Endodermal cell (in vitro differentiated cells): ENCODE measurements at regions not wholly inside any gene's neighbourhood (a gene's known extent, or its start where the extent isn't known, plus 50 kb on each side); places are given as distances from the start of the nearest gene placed in this dataset.

Experiments
- DNase-seq: peaks from one replicate; pipeline ENCODE4 v3.0.0-alpha.2; 2017
- H3K27ac ChIP-seq: 2 replicates; pipeline ENCODE4 v1.5.1; 2013; ENCODE audit warnings: mild to moderate bottlenecking, low read depth, low read length, moderate library complexity
- H3K27me3 ChIP-seq: 2 replicates; pipeline ENCODE4 v1.6.1; 2013; ENCODE audit warnings: mild to moderate bottlenecking, low read length, moderate library complexity; ENCODE audit not compliant: insufficient read depth, control insufficient read depth, poor library complexity, severe bottlenecking
- H3K36me3 ChIP-seq: 2 replicates; pipeline ENCODE4 v1.7.0; 2013; ENCODE audit warnings: mild to moderate bottlenecking, low read length, moderate library complexity; ENCODE audit not compliant: control insufficient read depth, insufficient read depth
- H3K4me1 ChIP-seq: one replicate; pipeline ENCODE4 v1.7.0; 2013; ENCODE audit warnings: low read length; ENCODE audit not compliant: control insufficient read depth, insufficient read depth
- H3K4me3 ChIP-seq: 2 replicates; pipeline ENCODE4 v1.5.1; 2013; ENCODE audit warnings: mild to moderate bottlenecking, low read length, moderate library complexity
- H3K9ac ChIP-seq: 2 replicates; pipeline ENCODE4 v1.6.1; 2013; ENCODE audit warnings: mild to moderate bottlenecking, low read length, moderate library complexity; ENCODE audit not compliant: poor library complexity, severe bottlenecking; ENCODE audit errors: extremely low read depth
- H3K9me3 ChIP-seq: 2 replicates; pipeline ENCODE4 v1.6.1; 2013; ENCODE audit warnings: mild to moderate bottlenecking, low read length, moderate library complexity; ENCODE audit not compliant: control insufficient read depth
- H3K27ac Mint-ChIP-seq: 2 replicates; pipeline ENCODE4 v1.8.0; 2020; ENCODE audit warnings: mixed read lengths
- H3K27me3 Mint-ChIP-seq: 2 replicates; pipeline ENCODE4 v1.8.0; 2021; ENCODE audit warnings: mild to moderate bottlenecking, mixed read lengths; ENCODE audit not compliant: insufficient read depth
- H3K36me3 Mint-ChIP-seq: 2 replicates; pipeline ENCODE4 v1.8.0; 2020; ENCODE audit warnings: low read depth, mixed read lengths
- H3K4me1 Mint-ChIP-seq: 2 replicates; pipeline ENCODE4 v1.8.0; 2020; ENCODE audit warnings: mixed read lengths
- H3K4me3 Mint-ChIP-seq: 2 replicates; pipeline ENCODE4 v1.8.0; 2020; ENCODE audit warnings: mild to moderate bottlenecking, moderate library complexity, mixed read lengths
- H3K9me3 Mint-ChIP-seq: 2 replicates; pipeline ENCODE4 v1.8.0; 2020; ENCODE audit warnings: mild to moderate bottlenecking, mixed read lengths
- WGBS, 2 experiments: methylation state at CpG; one replicate each; pipeline versions ENCODE4 v1.1.5 to v1.1.7; 2013; ENCODE audit warnings: missing lambda C conversion rate in 2 of 2, mixed read lengths in 1 of 2; ENCODE audit not compliant: insufficient coverage in 1 of 2, insufficient read length in 1 of 2; 5-methylcytosine and 5-hydroxymethylcytosine counted together
- TF ChIP-seq, protein P1 (sequence below): fragments of 200-600 bp; sonication (generic); conservative IDR thresholded peaks from 2 replicates; pipeline ENCODE4 v1.5.0; 2021; ENCODE audit warnings: antibody characterized with exemption, mild to moderate bottlenecking

DNA sequence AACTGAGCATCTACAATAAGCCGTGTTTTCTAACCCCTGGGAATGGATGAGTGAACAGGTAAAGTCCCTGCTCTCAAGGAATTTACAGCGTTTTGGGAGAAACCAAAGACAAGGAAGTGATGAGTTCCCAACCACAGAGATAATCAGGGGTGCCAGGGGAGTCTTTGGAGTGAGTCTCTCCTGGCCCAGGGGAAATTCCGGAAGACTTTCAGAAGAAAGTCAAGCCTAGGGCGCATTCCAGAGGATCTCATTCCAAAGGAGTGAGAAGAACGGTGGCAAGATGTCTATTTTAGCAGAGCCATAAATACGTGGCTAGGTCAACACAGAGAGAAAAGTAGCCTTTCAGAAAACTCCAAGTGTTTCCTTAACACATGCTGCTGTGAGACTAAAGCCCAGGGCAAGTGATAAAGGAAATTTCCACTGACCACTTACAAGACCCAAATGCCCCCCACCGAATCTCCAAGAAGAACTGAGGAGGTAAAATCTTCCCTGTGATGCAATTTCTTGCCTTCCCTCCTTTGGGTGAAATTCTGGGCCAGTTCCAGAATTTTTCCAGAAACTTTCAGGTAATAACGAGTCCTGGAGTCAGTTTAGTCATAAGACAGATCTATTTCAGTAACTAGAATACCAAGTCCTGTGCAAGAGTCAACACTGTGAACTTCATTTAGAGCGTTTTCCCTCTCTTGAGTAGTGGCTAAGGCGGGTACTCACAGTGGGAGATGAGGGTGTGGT is 437.4 kb downstream of the NR2F2 start:
- DNase-seq = no peak
- no peaks in the 10 kb centered on the region for H3K36me3 ChIP-seq
- Mint-ChIP-seq H3K36me3 (no peaks in the 10 kb centered on the region), H3K4me3 (no peak overlapping the region), H3K27me3 (peaks cover 2% of the 10 kb centered on the region), H3K27ac (no peak overlapping the region), H3K4me1 (peaks cover 49% of the 10 kb centered on the region), H3K9me3 (no peaks in the 10 kb centered on the region)
- no peak overlapping the region for H3K4me3 ChIP-seq
- H3K4me1 ChIP-seq = peaks cover 25% of the 10 kb centered on the region
- no peaks in the 10 kb centered on the region for H3K27me3 ChIP-seq
- H3K27ac ChIP-seq = no peak overlapping the region
- TF ChIP-seq, protein P1, sequence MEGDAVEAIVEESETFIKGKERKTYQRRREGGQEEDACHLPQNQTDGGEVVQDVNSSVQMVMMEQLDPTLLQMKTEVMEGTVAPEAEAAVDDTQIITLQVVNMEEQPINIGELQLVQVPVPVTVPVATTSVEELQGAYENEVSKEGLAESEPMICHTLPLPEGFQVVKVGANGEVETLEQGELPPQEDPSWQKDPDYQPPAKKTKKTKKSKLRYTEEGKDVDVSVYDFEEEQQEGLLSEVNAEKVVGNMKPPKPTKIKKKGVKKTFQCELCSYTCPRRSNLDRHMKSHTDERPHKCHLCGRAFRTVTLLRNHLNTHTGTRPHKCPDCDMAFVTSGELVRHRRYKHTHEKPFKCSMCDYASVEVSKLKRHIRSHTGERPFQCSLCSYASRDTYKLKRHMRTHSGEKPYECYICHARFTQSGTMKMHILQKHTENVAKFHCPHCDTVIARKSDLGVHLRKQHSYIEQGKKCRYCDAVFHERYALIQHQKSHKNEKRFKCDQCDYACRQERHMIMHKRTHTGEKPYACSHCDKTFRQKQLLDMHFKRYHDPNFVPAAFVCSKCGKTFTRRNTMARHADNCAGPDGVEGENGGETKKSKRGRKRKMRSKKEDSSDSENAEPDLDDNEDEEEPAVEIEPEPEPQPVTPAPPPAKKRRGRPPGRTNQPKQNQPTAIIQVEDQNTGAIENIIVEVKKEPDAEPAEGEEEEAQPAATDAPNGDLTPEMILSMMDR = no peak
- no peaks in the 10 kb centered on the region for H3K9me3 ChIP-seq
- H3K9ac ChIP-seq = no peak overlapping the region
- 90 to 93% methylated on average over 6 to 9 of the region's 10 CpGs for WGBS, 2 experiments

DNA sequence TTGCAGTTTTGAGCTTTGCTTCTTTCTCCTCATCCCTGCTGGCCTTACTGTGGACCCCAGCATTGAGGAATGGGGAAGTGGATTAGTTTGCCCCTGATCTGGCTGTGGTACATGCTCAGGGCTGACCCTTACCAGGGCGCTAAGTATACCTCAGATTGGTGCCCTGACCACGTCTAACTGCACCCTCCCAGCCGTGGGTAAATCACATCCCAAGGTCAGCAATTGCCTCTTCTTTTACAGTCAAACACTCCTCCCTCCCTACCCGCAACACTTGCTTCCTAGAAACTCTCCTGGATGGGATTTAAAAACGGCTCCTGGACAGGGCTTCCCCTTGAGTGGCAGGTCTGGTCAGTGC is 437.9 kb downstream of the NR2F2 start:
- Mint-ChIP-seq H3K27me3 (peaks cover 2% of the 10 kb centered on the region), H3K36me3 (no peaks in the 10 kb centered on the region), H3K4me3 (no peak overlapping the region), H3K4me1 (peaks cover 49% of the 10 kb centered on the region), H3K9me3 (no peaks in the 10 kb centered on the region), H3K27ac (no peak overlapping the region)
- no peaks in the 10 kb centered on the region for H3K27me3 ChIP-seq
- WGBS, 2 experiments = 79 to 81% methylated on average over 4 to 5 of the region's 5 CpGs
- H3K4me3 ChIP-seq = no peak overlapping the region
- peaks cover 24% of the 10 kb centered on the region for H3K4me1 ChIP-seq
- no peak overlapping the region for H3K9ac ChIP-seq
- H3K9me3 ChIP-seq = no peaks in the 10 kb centered on the region
- no peak for DNase-seq
- TF ChIP-seq, protein P1 = no peak
- H3K36me3 ChIP-seq = no peaks in the 10 kb centered on the region
- no peak overlapping the region for H3K27ac ChIP-seq

DNA sequence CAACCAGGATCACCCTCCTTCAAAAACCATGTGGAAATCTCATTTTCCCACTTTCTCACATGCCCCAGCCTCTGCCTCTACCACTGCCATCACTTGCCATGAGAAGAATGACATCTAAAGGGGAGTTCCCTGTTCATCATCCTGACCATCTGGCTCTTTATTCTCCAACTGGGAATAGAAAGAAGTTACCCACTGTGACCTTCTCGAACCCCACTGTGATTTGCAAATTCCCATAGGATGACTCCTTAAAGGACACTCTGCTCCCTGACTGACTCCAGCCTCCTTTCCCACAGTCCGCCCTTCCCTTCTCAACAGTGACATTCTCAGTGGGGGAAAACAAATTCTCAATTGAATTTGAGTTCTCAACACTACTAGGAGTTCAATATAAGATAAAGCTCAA is 440.5 kb downstream of the NR2F2 start:
- Histone ChIP-seq H3K27me3 (no peaks in the 10 kb centered on the region), H3K9ac (no peak overlapping the region), H3K4me3 (peak overlapping the region; percentile 1), H3K36me3 (no peaks in the 10 kb centered on the region), H3K27ac (no peak overlapping the region), H3K4me1 (peaks cover 24% of the 10 kb centered on the region), H3K9me3 (no peaks in the 10 kb centered on the region)
- Mint-ChIP-seq H3K4me3 (no peak overlapping the region), H3K4me1 (peaks cover 49% of the 10 kb centered on the region), H3K27me3 (peaks cover 7% of the 10 kb centered on the region), H3K36me3 (no peaks in the 10 kb centered on the region), H3K27ac (peak overlapping the region; percentile 16), H3K9me3 (no peaks in the 10 kb centered on the region)
- TF ChIP-seq, protein P1 = no peak
- 33 to 48% methylated on average over 1 to 2 of the region's 2 CpGs for WGBS, 2 experiments
- peak; percentile 64 for DNase-seq
